A549 (cell line): ENCODE measurements at regions not wholly inside any gene's neighbourhood (a gene's known extent, or its start where the extent isn't known, plus 50 kb on each side); places are given as distances from the start of the nearest gene placed in this dataset.

Source experiments
- ATAC-seq, 2 experiments: fragments of 200-7000 bp in 1 of 2; fragments of >200 bp in 1 of 2; cut with Nextera tagmentation in 1 of 2; cut with Tn5 transposase in 1 of 2; 3 replicates each; pipeline versions ENCODE4 v1.8.0 to v1.9.1; 2018 to 2020; ENCODE audit warnings: mild to moderate bottlenecking in 1 of 2, moderate library complexity in 1 of 2
- CTCF ChIA-PET: fragments of 300-600 bp; sonication (Branson Sonifier 250); formaldehyde crosslinking; extraction: SDS; loops from one replicate; lab custom pipeline; 2021; ENCODE audit warnings: antibody characterized with exemption, inconsistent platforms; lab: Yijun Ruan, JAX
- POLR2A ChIA-PET: fragments of 350-600 bp; formaldehyde crosslinking; extraction: SDS; loops from one replicate; lab custom pipeline; 2021; ENCODE audit warnings: antibody characterized with exemption, inconsistent platforms; lab: Yijun Ruan, JAX
- DNase-seq, 2 experiments: peaks; one replicate each; pipeline versions ENCODE4 v3.0.0 to v3.0.0-alpha.2; 2011 to 2016; ENCODE audit warnings: low read depth in 1 of 2, low spot score in 1 of 2
- FAIRE-seq: peaks from 2 replicates; lab custom pipeline; 2011; peaks lifted over from hg19 to GRCh38; lab: Jason Lieb, UNC
- H3K27ac ChIP-seq, 2 experiments: fragments of >200 bp; sonication (Bioruptor Twin); formaldehyde crosslinking; 3 replicates each; pipeline ENCODE4 v1.5.1; 2016 to 2017
- H3K4me1 ChIP-seq: fragments of >200 bp; sonication (Bioruptor Twin); formaldehyde crosslinking; 3 replicates; pipeline ENCODE4 v1.6.1; 2016
- H3K4me2 ChIP-seq: fragments of >200 bp; sonication (Bioruptor Twin); formaldehyde crosslinking; 3 replicates; pipeline ENCODE4 v1.6.1; 2016
- H3K4me3 ChIP-seq: fragments of >200 bp; sonication (Bioruptor Twin); formaldehyde crosslinking; 3 replicates; pipeline ENCODE4 v1.5.1; 2016
- H3K9me3 ChIP-seq: fragments of >200 bp; sonication (Bioruptor Twin); formaldehyde crosslinking; 3 replicates; pipeline ENCODE4 v1.6.1; 2016
- ATOH8 ChIP-seq: fragments of 250-450 bp; sonication (Bioruptor Pico); IDR thresholded peaks from 2 replicates; pipeline ENCODE4 v1.5.0; 2020; ENCODE audit warnings: low read depth, mild to moderate bottlenecking, moderate library complexity
- BHLHE40 ChIP-seq: IDR thresholded peaks from 2 replicates; pipeline ENCODE4 v1.6.1; 2012; ENCODE audit warnings: low read depth, low read length, inconsistent platforms
- CBX8 ChIP-seq: fragments of 200-600 bp; sonication (generic); IDR thresholded peaks from 2 replicates; pipeline ENCODE4 v1.6.1; 2016
- CHD2 ChIP-seq: fragments of 150-350 bp; IDR thresholded peaks from 2 replicates; pipeline ENCODE4 v1.6.1; 2014; ENCODE audit warnings: low read length; ENCODE audit not compliant: partially characterized antibody
- CTCF ChIP-seq: fragments of >200 bp; sonication (Bioruptor Twin); formaldehyde crosslinking; IDR thresholded peaks from 3 replicates; pipeline ENCODE4 v1.5.1; 2016
- EHMT2 ChIP-seq: fragments of 200-600 bp; sonication (generic); IDR thresholded peaks from 2 replicates; pipeline ENCODE4 v1.6.1; 2016; ENCODE audit warnings: antibody characterized with exemption, low read depth, mild to moderate bottlenecking, moderate library complexity
- FOSB ChIP-seq: fragments of 250-450 bp; sonication (Bioruptor Pico); IDR thresholded peaks from 2 replicates; pipeline ENCODE4 v1.5.0; 2020; ENCODE audit warnings: mild to moderate bottlenecking, moderate library complexity
- FOSL2 ChIP-seq, 2 experiments: fragments of 450-650 bp in 1 of 2; fragments of >200 bp in 1 of 2; sonication (Bioruptor Twin) in 1 of 2; formaldehyde crosslinking; IDR thresholded peaks; 2 replicates each; pipeline versions ENCODE4 v1.5.0 to v1.6.1; 2016 to 2020; ENCODE audit warnings: mild to moderate bottlenecking in 1 of 2, moderate library complexity in 1 of 2
- HOXA7 ChIP-seq: fragments of 250-450 bp; sonication (Bioruptor Pico); IDR thresholded peaks from 2 replicates; pipeline ENCODE4 v1.5.0; 2020; ENCODE audit warnings: mild to moderate bottlenecking, moderate library complexity
- HOXB5 ChIP-seq: fragments of 250-450 bp; sonication (Bioruptor Pico); IDR thresholded peaks from 2 replicates; pipeline ENCODE4 v1.5.0; 2020; ENCODE audit warnings: mild to moderate bottlenecking, moderate library complexity
- KDM1A ChIP-seq: fragments of 200-600 bp; sonication (generic); IDR thresholded peaks from 2 replicates; pipeline ENCODE4 v1.6.1; 2016; ENCODE audit warnings: low read depth, mild to moderate bottlenecking
- NR3C1 ChIP-seq: fragments of >200 bp; sonication (Bioruptor Twin); formaldehyde crosslinking; IDR thresholded peaks from 3 replicates; pipeline ENCODE4 v1.6.1; 2017
- WGBS: methylation state at CpG from one replicate; pipeline ENCODE4 v1.1.6; 2017; ENCODE audit errors: missing lambda C conversion rate; 5-methylcytosine and 5-hydroxymethylcytosine counted together
- TF ChIP-seq, protein P1 (sequence below): fragments of 150-350 bp; IDR thresholded peaks from 2 replicates; pipeline ENCODE4 v1.6.1; 2014; ENCODE audit warnings: low read depth, mild to moderate bottlenecking, low read length
- TF ChIP-seq, protein P2 (sequence below): fragments of 250-450 bp; sonication (Bioruptor Pico); IDR thresholded peaks from 2 replicates; pipeline ENCODE4 v1.5.0; 2021; ENCODE audit warnings: mild to moderate bottlenecking, moderate library complexity, borderline replicate concordance
- TF ChIP-seq, protein P3 (sequence below): IDR thresholded peaks from 2 replicates; pipeline ENCODE4 v1.6.1; 2012

DNA sequence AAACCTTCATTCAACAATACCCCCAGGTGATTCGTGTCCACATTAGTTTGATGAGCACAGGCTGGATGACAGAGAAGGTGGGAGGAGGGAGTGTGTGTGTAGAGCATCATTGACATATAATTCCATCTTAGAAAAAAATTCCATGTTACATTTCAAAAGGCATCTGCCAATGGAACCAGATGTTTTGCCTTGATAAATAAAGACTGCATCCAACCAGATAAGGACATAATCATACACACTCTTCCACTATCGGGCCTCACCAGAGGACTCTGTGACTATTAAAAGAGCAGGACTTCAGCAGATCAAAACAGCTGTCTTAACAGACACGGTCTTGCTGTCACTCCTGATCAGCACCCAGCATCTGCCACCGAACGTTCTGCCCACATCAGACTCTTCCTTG lies 96.4 kb upstream of the SPIN1 start:
- WGBS = 63% methylated on average over 5 of the region's 5 CpGs
- Histone ChIP-seq H3K4me2 (no peak overlapping the region), H3K9me3 (no peaks in the 10 kb centered on the region), H3K27ac (no peak overlapping the region), H3K4me3 (no peak overlapping the region), H3K4me1 (no peaks in the 10 kb centered on the region)
- FAIRE-seq = no peak
- no peak for DNase-seq
- no peak for TF ChIP-seq ATOH8 (CRISPR knock-in tag)
- TF ChIP-seq BHLHE40 = no peak
- no peak for TF ChIP-seq KDM1A
- ATAC-seq = no peak
- ChIA-PET POLR2A (no interaction called here), CTCF (no interaction called here)

GRCh38 chr9:88291056-88291455 lies 97.2 kb upstream of the SPIN1 start:
- H3K9me3 ChIP-seq = 0 out of 3 replicates have a peak, but pooled peaks cover under 1% of the 10 kb centered on the region
- no peak overlapping the region for H3K27ac ChIP-seq
- ATAC-seq (no peak), FAIRE-seq (no peak)
- TF ChIP-seq CHD2 = no peak
- TF ChIP-seq FOSB = no peak
- no peak for TF ChIP-seq NR3C1
- no peak for TF ChIP-seq CTCF
- TF ChIP-seq, protein P1, sequence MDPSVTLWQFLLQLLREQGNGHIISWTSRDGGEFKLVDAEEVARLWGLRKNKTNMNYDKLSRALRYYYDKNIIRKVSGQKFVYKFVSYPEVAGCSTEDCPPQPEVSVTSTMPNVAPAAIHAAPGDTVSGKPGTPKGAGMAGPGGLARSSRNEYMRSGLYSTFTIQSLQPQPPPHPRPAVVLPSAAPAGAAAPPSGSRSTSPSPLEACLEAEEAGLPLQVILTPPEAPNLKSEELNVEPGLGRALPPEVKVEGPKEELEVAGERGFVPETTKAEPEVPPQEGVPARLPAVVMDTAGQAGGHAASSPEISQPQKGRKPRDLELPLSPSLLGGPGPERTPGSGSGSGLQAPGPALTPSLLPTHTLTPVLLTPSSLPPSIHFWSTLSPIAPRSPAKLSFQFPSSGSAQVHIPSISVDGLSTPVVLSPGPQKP = no peak
- TF ChIP-seq CBX8 = no peak
- TF ChIP-seq, protein P2, sequence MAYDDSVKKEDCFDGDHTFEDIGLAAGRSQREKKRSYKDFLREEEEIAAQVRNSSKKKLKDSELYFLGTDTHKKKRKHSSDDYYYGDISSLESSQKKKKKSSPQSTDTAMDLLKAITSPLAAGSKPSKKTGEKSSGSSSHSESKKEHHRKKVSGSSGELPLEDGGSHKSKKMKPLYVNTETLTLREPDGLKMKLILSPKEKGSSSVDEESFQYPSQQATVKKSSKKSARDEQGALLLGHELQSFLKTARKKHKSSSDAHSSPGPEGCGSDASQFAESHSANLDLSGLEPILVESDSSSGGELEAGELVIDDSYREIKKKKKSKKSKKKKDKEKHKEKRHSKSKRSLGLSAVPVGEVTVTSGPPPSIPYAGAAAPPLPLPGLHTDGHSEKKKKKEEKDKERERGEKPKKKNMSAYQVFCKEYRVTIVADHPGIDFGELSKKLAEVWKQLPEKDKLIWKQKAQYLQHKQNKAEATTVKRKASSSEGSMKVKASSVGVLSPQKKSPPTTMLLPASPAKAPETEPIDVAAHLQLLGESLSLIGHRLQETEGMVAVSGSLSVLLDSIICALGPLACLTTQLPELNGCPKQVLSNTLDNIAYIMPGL (CRISPR knock-in tag) = no peak
- no peak for TF ChIP-seq EHMT2
- TF ChIP-seq HOXB5 (CRISPR knock-in tag) = no peak
- TF ChIP-seq, protein P3, sequence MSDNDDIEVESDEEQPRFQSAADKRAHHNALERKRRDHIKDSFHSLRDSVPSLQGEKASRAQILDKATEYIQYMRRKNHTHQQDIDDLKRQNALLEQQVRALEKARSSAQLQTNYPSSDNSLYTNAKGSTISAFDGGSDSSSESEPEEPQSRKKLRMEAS = no peak
- TF ChIP-seq FOSL2 (IDR thresholded peaks at IDR 0.05) = no peak
- no peak for TF ChIP-seq FOSL2 (CRISPR knock-in tag; IDR thresholded peaks at IDR 0.05)
- TF ChIP-seq, all 56 proteins: peak for 0
- 66% methylated on average over 7 of the region's 7 CpGs for WGBS
- no peak for DNase-seq
- ChIA-PET POLR2A (no interaction called here), CTCF (interaction anchor here (1.4 kb wide), 1 partner anchor 9 kb away, joined by 4 read pairs; no protein-coding TSS in a partner anchor)
- H3K4me1 ChIP-seq = no peaks in the 10 kb centered on the region
- no peak overlapping the region for H3K4me2 ChIP-seq
- no peak overlapping the region for H3K4me3 ChIP-seq

DNA sequence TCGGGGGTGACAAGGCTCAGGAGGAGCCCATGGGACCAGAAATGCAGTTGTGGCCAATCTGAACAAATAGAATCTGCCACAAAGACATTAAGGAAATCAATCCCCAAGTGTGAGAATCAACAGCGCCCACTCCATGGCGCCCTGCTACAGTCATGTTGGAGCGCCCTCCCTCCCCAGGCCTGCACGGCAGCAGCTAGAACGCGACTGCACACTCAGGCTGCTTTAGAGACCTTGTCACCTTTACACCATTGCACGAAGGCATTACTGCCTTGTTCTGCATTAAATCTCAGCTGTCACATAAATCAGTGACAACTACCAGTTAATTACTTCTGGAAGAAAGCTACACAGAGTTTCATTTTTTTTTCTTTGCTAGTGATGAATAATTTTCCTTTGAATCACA lies 98.7 kb upstream of the SPIN1 start:
- 77% methylated on average over 8 of the region's 8 CpGs for WGBS
- DNase-seq = no peak
- TF ChIP-seq HOXA7 (CRISPR knock-in tag) = no peak
- no peak for TF ChIP-seq CBX8
- TF ChIP-seq, all 56 proteins: peak for 0
- H3K27ac ChIP-seq = no peak overlapping the region
- H3K4me3 ChIP-seq = no peak overlapping the region
- H3K4me2 ChIP-seq = no peak overlapping the region
- ATAC-seq = no peak
- FAIRE-seq = no peak
- H3K4me1 ChIP-seq = no peaks in the 10 kb centered on the region
- H3K9me3 ChIP-seq = peaks cover 10% of the 10 kb centered on the region; the same call in 2 of the 3 replicates
- ChIA-PET POLR2A (no interaction called here), CTCF (interaction anchor here (0.7 kb wide), 1 partner anchor 215 kb away, joined by 3 read pairs; no protein-coding TSS in a partner anchor)
